NB4 (cell line): ENCODE measurements at regions not wholly inside any gene's neighbourhood (a gene's known extent, or its start where the extent isn't known, plus 50 kb on each side); places are given as distances from the start of the nearest gene placed in this dataset.

Source experiments
- DNase-seq: peaks from one replicate; pipeline ENCODE4 v3.0.0; 2010; ENCODE audit warnings: low read depth
- H3K4me3 ChIP-seq: one replicate; pipeline ENCODE4 v1.5.1; 2011; ENCODE audit warnings: mild to moderate bottlenecking, low read depth, low read length, moderate library complexity
- MYC ChIP-seq: IDR thresholded peaks from 2 replicates; pipeline ENCODE4 v1.6.1; 2011; ENCODE audit warnings: low read depth, low read length
- POLR2A ChIP-seq: IDR thresholded peaks from 2 replicates; pipeline ENCODE4 v1.6.1; 2011; ENCODE audit warnings: mild to moderate bottlenecking; ENCODE audit not compliant: insufficient read length; ENCODE audit errors: extremely low read depth
- TF ChIP-seq, protein P1 (sequence below): IDR thresholded peaks from 2 replicates; pipeline ENCODE4 v1.6.1; 2011; ENCODE audit warnings: low read depth, low read length
- TF ChIP-seq, protein P2 (sequence below): IDR thresholded peaks from one replicate; pipeline ENCODE4 v1.5.1; 2012; ENCODE audit warnings: low read depth, low read length

DNA sequence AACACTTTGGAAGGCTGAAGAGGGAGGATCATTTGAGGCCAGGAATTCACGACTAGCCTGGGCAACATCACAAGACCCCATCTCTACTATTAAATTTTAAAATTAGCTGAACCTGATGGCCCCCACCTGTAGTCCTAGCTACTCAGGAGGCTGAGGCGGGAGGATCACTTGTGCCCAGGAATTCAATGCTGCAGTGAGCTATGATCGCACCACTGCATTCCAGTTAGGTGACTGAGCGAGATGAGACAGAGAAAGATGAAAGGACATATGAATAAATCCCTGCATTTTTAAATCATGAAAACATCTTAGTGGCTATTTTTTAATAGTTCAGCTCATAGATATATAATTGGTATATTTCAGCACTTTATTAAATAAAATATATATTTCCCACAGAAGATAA, 93.8 kb downstream of the GPR63 start:
- H3K4me3 ChIP-seq: no peak overlapping the region
- TF ChIP-seq, protein P1, sequence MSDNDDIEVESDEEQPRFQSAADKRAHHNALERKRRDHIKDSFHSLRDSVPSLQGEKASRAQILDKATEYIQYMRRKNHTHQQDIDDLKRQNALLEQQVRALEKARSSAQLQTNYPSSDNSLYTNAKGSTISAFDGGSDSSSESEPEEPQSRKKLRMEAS: no peak
- TF ChIP-seq, protein P2, sequence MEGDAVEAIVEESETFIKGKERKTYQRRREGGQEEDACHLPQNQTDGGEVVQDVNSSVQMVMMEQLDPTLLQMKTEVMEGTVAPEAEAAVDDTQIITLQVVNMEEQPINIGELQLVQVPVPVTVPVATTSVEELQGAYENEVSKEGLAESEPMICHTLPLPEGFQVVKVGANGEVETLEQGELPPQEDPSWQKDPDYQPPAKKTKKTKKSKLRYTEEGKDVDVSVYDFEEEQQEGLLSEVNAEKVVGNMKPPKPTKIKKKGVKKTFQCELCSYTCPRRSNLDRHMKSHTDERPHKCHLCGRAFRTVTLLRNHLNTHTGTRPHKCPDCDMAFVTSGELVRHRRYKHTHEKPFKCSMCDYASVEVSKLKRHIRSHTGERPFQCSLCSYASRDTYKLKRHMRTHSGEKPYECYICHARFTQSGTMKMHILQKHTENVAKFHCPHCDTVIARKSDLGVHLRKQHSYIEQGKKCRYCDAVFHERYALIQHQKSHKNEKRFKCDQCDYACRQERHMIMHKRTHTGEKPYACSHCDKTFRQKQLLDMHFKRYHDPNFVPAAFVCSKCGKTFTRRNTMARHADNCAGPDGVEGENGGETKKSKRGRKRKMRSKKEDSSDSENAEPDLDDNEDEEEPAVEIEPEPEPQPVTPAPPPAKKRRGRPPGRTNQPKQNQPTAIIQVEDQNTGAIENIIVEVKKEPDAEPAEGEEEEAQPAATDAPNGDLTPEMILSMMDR: no peak
- TF ChIP-seq MYC (no peak), POLR2A (no peak)
- no peak for DNase-seq

DNA sequence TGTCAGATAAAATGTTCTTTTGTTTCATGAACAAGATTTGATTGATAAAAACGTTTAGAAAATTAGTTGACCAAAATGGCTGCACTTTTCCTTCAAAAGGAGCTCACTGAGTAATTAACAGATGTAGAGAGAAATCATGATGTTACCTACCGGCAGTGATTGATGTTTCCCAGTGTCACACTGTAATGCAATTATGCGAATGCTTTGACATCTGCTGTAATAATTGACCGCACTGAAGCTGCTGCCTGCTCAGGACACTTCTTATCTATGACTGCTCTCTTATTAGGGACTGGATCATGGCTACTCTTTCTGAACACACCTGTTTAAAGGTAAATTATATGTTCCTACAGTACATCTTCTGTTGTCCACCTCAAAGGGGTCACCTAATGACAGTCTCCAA, 94.6 kb downstream of the GPR63 start:
- TF ChIP-seq POLR2A (no peak), MYC (no peak)
- TF ChIP-seq, protein P2: no peak
- TF ChIP-seq, protein P1: no peak
- no peak overlapping the region for H3K4me3 ChIP-seq
- no peak for DNase-seq

DNA sequence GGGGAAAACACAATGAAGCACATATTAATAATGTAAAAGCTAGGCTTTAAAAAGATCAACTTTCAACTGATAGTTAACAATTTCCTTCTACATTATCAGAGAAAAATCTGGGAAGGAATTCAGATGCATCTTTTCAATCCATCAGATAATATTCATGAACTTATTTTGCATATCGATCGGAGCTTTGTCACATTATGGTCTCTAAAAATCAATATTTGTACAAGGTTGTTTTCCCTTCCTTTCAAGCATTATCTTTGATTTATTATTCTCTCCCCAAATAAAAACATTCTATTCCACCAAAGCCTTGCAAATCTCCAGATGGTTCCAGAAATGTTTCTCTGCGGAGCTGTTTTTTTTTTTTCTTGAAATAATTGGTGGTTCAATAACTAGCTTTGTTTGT, 101.9 kb downstream of the GPR63 start:
- H3K4me3 ChIP-seq: no peak overlapping the region
- DNase-seq: no peak
- TF ChIP-seq MYC (no peak), POLR2A (no peak)
- TF ChIP-seq, protein P1: no peak
- TF ChIP-seq, protein P2: no peak

DNA sequence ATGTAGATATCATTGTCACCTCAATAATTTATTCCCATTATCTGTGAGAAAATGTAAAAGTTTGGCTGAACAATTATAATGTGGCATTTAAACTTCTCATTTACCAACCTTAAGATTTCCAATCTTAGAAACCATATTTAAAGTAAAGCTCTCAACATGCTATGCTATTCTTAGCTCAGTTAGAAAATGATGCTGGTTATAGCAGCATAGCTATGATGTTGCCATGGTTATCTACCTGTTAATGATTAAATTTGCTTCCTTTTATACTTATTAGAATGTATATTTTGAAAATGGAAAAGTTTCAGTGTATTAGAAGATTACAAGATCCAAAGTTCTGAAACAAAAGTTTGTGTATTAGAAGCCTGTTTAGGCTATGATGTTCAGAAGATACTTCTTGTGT, 110.1 kb downstream of the GPR63 start:
- TF ChIP-seq POLR2A (no peak), MYC (no peak)
- TF ChIP-seq, protein P1: no peak
- TF ChIP-seq, protein P2: no peak
- no peak for DNase-seq
- H3K4me3 ChIP-seq: no peak overlapping the region

DNA sequence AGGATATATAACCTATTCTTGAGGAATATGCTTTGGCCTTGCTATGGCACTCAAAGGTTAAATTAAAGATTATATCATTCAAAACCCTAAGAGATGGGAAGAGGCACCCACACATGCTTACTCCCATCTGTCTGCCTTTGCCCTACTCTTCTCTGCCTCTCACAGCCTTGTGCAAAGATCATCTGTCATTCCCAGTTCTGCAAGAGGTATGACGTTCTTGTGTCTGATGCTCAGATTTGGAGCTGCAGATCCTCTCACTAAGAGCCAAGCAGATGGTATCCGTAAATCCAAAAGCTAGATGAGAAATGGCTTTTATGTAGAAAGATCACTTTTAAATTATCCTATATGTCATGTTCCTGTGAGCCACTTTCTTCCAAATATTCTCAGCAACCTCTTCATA, 112.0 kb downstream of the GPR63 start:
- no peak overlapping the region for H3K4me3 ChIP-seq
- no peak for DNase-seq
- TF ChIP-seq POLR2A: no peak
- TF ChIP-seq, protein P1: no peak
- no peak for TF ChIP-seq MYC
- TF ChIP-seq, protein P2: no peak

DNA sequence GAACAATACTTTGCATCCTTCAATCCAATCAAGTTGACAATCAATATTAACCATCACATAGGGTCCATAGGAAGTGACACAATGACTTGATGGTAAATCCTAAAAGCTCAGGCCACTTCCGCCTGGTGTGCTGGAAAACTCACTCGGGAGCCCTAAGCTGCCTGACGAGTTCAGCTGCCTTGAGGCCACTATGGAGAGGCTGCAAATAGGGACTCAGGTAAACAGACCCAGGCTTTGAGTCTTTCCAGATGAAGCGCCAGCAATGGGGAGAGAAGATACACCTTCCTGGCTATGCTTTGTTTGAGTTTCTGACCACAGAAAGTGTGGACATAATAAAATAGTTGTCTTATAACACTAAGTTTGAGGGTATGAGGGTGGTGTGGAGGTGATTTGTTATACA, 112.6 kb downstream of the GPR63 start:
- TF ChIP-seq MYC: no peak
- TF ChIP-seq, protein P2: no peak
- TF ChIP-seq, protein P1: no peak
- H3K4me3 ChIP-seq: no peak overlapping the region
- DNase-seq: no peak
